H9 (cell line): ENCODE measurements at regions not wholly inside any gene's neighbourhood (a gene's known extent, or its start where the extent isn't known, plus 50 kb on each side); places are given as distances from the start of the nearest gene placed in this dataset.

ENCODE experiments used
- DNase-seq: peaks from one replicate; pipeline ENCODE4 v3.0.0-alpha.2; 2017
- H2AFZ ChIP-seq: one replicate; pipeline ENCODE4 v1.6.1; 2013; ENCODE audit warnings: mild to moderate bottlenecking, low read length, control low read depth, moderate library complexity
- H2AK5ac ChIP-seq: 2 replicates; pipeline ENCODE4 v1.6.1; 2013; ENCODE audit warnings: low read length, control low read depth, mixed read lengths; ENCODE audit not compliant: insufficient read length
- H2BK120ac ChIP-seq: one replicate; pipeline ENCODE4 v1.6.1; 2013; ENCODE audit warnings: low read depth, mild to moderate bottlenecking, low read length, control low read depth, inconsistent platforms; ENCODE audit not compliant: poor library complexity, severe bottlenecking
- H2BK12ac ChIP-seq: 2 replicates; pipeline ENCODE4 v1.6.1; 2013; ENCODE audit warnings: low read length, control low read depth, mixed read lengths, low read depth; ENCODE audit not compliant: insufficient read length
- H2BK15ac ChIP-seq: 2 replicates; pipeline ENCODE4 v1.6.1; 2013; ENCODE audit warnings: low read depth, low read length, control low read depth
- H2BK20ac ChIP-seq: one replicate; pipeline ENCODE4 v1.6.1; 2013; ENCODE audit warnings: low read depth, mild to moderate bottlenecking, low read length, control low read depth, inconsistent platforms; ENCODE audit not compliant: poor library complexity, severe bottlenecking
- H2BK5ac ChIP-seq: 2 replicates; pipeline ENCODE4 v1.6.1; 2013; ENCODE audit warnings: low read length, control low read depth, mixed read lengths; ENCODE audit not compliant: insufficient read length
- H3K14ac ChIP-seq: 2 replicates; pipeline ENCODE4 v1.6.1; 2013; ENCODE audit warnings: low read length, control low read depth; ENCODE audit not compliant: insufficient read depth
- H3K18ac ChIP-seq: 2 replicates; pipeline ENCODE4 v1.6.1; 2013; ENCODE audit warnings: low read depth, mild to moderate bottlenecking, mixed read lengths, low read length, control low read depth; ENCODE audit not compliant: insufficient read length
- H3K23ac ChIP-seq: 2 replicates; pipeline ENCODE4 v1.6.1; 2013; ENCODE audit warnings: low read length, control low read depth, mixed read lengths, low read depth; ENCODE audit not compliant: insufficient read length
- H3K23me2 ChIP-seq: 2 replicates; pipeline ENCODE4 v1.6.1; 2013; ENCODE audit warnings: low read depth, mild to moderate bottlenecking, mixed read lengths, low read length, control low read depth; ENCODE audit not compliant: insufficient read length, poor library complexity, severe bottlenecking
- H3K27ac ChIP-seq: 2 replicates; pipeline ENCODE4 v1.5.1; 2013; ENCODE audit warnings: low read length, control low read depth, mixed read lengths, low read depth; ENCODE audit not compliant: insufficient read length
- H3K27me3 ChIP-seq: 2 replicates; pipeline ENCODE4 v1.6.1; 2013; ENCODE audit warnings: low read length, control low read depth, inconsistent platforms; ENCODE audit not compliant: insufficient read depth
- H3K4ac ChIP-seq: 2 replicates; pipeline ENCODE4 v1.6.1; 2013; ENCODE audit warnings: low read depth, mild to moderate bottlenecking, control low read depth, inconsistent platforms, low read length, moderate library complexity
- H3K4me1 ChIP-seq: 2 replicates; pipeline ENCODE4 v1.6.1; 2013; ENCODE audit warnings: low read length, control low read depth, inconsistent platforms; ENCODE audit not compliant: insufficient read depth
- H3K4me2 ChIP-seq: 2 replicates; pipeline ENCODE4 v1.6.1; 2013; ENCODE audit warnings: low read length, control low read depth, mixed read lengths; ENCODE audit not compliant: insufficient read length, insufficient read depth
- H3K56ac ChIP-seq: 2 replicates; pipeline ENCODE4 v1.6.1; 2013; ENCODE audit warnings: low read depth, mild to moderate bottlenecking, mixed read lengths, low read length, control low read depth; ENCODE audit not compliant: insufficient read length
- H3K79me1 ChIP-seq: 2 replicates; pipeline ENCODE4 v1.6.1; 2013; ENCODE audit warnings: low read depth, mild to moderate bottlenecking, moderate library complexity, low read length, control low read depth, inconsistent platforms; ENCODE audit not compliant: insufficient read depth, poor library complexity, severe bottlenecking
- H3K79me2 ChIP-seq: 2 replicates; pipeline ENCODE4 v1.6.1; 2013; ENCODE audit warnings: low read length, control low read depth, inconsistent platforms; ENCODE audit not compliant: insufficient read depth
- H3K9ac ChIP-seq: 2 replicates; pipeline ENCODE4 v1.6.1; 2013; ENCODE audit warnings: low read length, control low read depth, mixed read lengths; ENCODE audit not compliant: insufficient read length; ENCODE audit errors: extremely low read depth
- H3K9me3 ChIP-seq: one replicate; pipeline ENCODE4 v1.6.1; 2013; ENCODE audit warnings: low read depth, low read length, inconsistent platforms; ENCODE audit not compliant: control insufficient read depth
- H3T11ph ChIP-seq: one replicate; pipeline ENCODE4 v1.6.1; 2013; ENCODE audit warnings: mild to moderate bottlenecking, low read length, control low read depth, inconsistent platforms
- H4K20me1 ChIP-seq: one replicate; pipeline ENCODE4 v1.6.1; 2013; ENCODE audit not compliant: control insufficient read depth, insufficient read length, insufficient read depth
- H4K5ac ChIP-seq: 2 replicates; pipeline ENCODE4 v1.6.1; 2013; ENCODE audit warnings: low read depth, mild to moderate bottlenecking, mixed read lengths, low read length, control low read depth; ENCODE audit not compliant: insufficient read length
- H4K8ac ChIP-seq: replicated peaks from 2 replicates; pipeline ENCODE4 v1.6.1; 2013; ENCODE audit warnings: low read length, control low read depth, mixed read lengths, low read depth; ENCODE audit not compliant: insufficient read length
- H4K91ac ChIP-seq: 2 replicates; pipeline ENCODE4 v1.6.1; 2013; ENCODE audit warnings: low read depth, mild to moderate bottlenecking, moderate library complexity, mixed read lengths, low read length, control low read depth; ENCODE audit not compliant: insufficient read length
- H3K27ac Mint-ChIP-seq, 3 experiments: 2 replicates in 2 of 3; 3 replicates in 1 of 3; pipeline ENCODE4 v1.8.0; 2020 to 2021; ENCODE audit warnings: mixed read lengths in 3 of 3, mild to moderate bottlenecking in 1 of 3, moderate library complexity in 1 of 3
- H3K27me3 Mint-ChIP-seq: 2 replicates; pipeline ENCODE4 v1.8.0; 2021; ENCODE audit warnings: low read depth, mild to moderate bottlenecking, moderate library complexity, mixed read lengths
- H3K36me3 Mint-ChIP-seq, 3 experiments: 2 replicates in 2 of 3; 3 replicates in 1 of 3; pipeline ENCODE4 v1.8.0; 2020 to 2021; ENCODE audit warnings: low read depth in 3 of 3, mixed read lengths in 3 of 3; ENCODE audit not compliant: insufficient read depth in 1 of 3
- H3K4me1 Mint-ChIP-seq, 2 experiments: 2 replicates each; pipeline ENCODE4 v1.8.0; 2020; ENCODE audit warnings: mixed read lengths in 2 of 2
- H3K4me3 Mint-ChIP-seq, 2 experiments: 2 replicates in 1 of 2; 3 replicates in 1 of 2; pipeline ENCODE4 v1.8.0; 2020 to 2021; ENCODE audit warnings: mild to moderate bottlenecking in 2 of 2, mixed read lengths in 2 of 2, moderate library complexity in 1 of 2
- H3K9me3 Mint-ChIP-seq, 2 experiments: 2 replicates in 1 of 2; 3 replicates in 1 of 2; pipeline ENCODE4 v1.8.0; 2020; ENCODE audit warnings: mild to moderate bottlenecking in 2 of 2, mixed read lengths in 2 of 2, moderate library complexity in 1 of 2
- CTCF ChIP-seq: fragments of 200-600 bp; sonication (generic); conservative IDR thresholded peaks from 3 replicates; pipeline ENCODE4 v1.8.0; 2021; ENCODE audit warnings: antibody characterized with exemption, mild to moderate bottlenecking
- WGBS: extraction: QIAGEN DNeasy Blood & Tissue Kit; methylation state at CpG from one replicate; pipeline ENCODE4 v1.1.7; 2013; ENCODE audit warnings: missing lambda C conversion rate, low lambda C conversion rate, mixed read lengths; ENCODE audit not compliant: insufficient read length; ENCODE audit errors: extremely low coverage; 5-methylcytosine and 5-hydroxymethylcytosine counted together

GRCh38 chr7:18294411-18294810 lies 201.1 kb upstream of the HDAC9 start:
- Histone ChIP-seq H3K27ac (no peak overlapping the region), H4K20me1 (no peaks in the 10 kb centered on the region), H3K9ac (no peak overlapping the region), H3K23ac (no peak overlapping the region), H3K4ac (no peak overlapping the region), H2BK12ac (no peak overlapping the region), H3K14ac (no peak overlapping the region), H4K8ac (no peak overlapping the region), H3T11ph (no peak overlapping the region), H3K79me2 (no peaks in the 10 kb centered on the region), H3K79me1 (no peaks in the 10 kb centered on the region), H2AK5ac (no peak overlapping the region), H2BK20ac (no peak overlapping the region), H2BK15ac (no peak overlapping the region), H2AFZ (no peak overlapping the region), H3K18ac (no peak overlapping the region), H4K5ac (no peak overlapping the region), H3K4me1 (peaks cover under 1% of the 10 kb centered on the region; the same call in 1 of the 2 replicates), H3K4me2 (no peak overlapping the region), H2BK120ac (no peak overlapping the region), H3K27me3 (no peaks in the 10 kb centered on the region), H3K23me2 (no peaks in the 10 kb centered on the region), H3K56ac (no peak overlapping the region), H4K91ac (no peak overlapping the region), H2BK5ac (no peak overlapping the region), H3K9me3 (no peaks in the 10 kb centered on the region)
- DNase-seq: no peak
- no CpG with 5 or more reads among the region's 4 CpGs for WGBS
- Mint-ChIP-seq H3K36me3 (no peaks in the 10 kb centered on the region), H3K4me3 (no peak overlapping the region), H3K4me1 (peaks cover 3% of the 10 kb centered on the region in 2 experiments; a peak in 2 of 4 replicates), H3K27ac (no peak overlapping the region), H3K27me3 (no peaks in the 10 kb centered on the region), H3K9me3 (no peaks in the 10 kb centered on the region)
- no peak for TF ChIP-seq CTCF
